GM23338 (cell line): ENCODE measurements at regions not wholly inside any gene's neighbourhood (a gene's known extent, or its start where the extent isn't known, plus 50 kb on each side); places are given as distances from the start of the nearest gene placed in this dataset.

Experiments used
- ATAC-seq: fragments of 200-7000 bp; cut with Tn5 transposase; 3 replicates; pipeline ENCODE4 v1.9.1; 2020
- DNase-seq: peaks from one replicate; pipeline ENCODE4 v3.0.0-alpha.2; 2015; ENCODE audit warnings: low spot score
- H2AFZ ChIP-seq: fragments of 200-600 bp; sonication (generic); 2 replicates; pipeline ENCODE4 v1.8.0; 2016; ENCODE audit warnings: antibody characterized with exemption, mild to moderate bottlenecking, moderate library complexity
- H3F3A ChIP-seq: fragments of 200-600 bp; sonication (generic); replicated peaks from 2 replicates; pipeline ENCODE4 v1.8.0; 2017; ENCODE audit warnings: antibody characterized with exemption, mixed run types, low read depth
- H3K27ac ChIP-seq: fragments of 200-600 bp; sonication (generic); 2 replicates; pipeline ENCODE4 v1.6.1; 2016; ENCODE audit warnings: low read depth
- H3K27me3 ChIP-seq: fragments of 200-600 bp; sonication (generic); 2 replicates; pipeline ENCODE4 v1.8.0; 2016; ENCODE audit warnings: mild to moderate bottlenecking, mixed run types, moderate library complexity; ENCODE audit not compliant: insufficient read depth
- H3K36me3 ChIP-seq: fragments of 200-600 bp; sonication (generic); 2 replicates; pipeline ENCODE4 v1.8.0; 2016; ENCODE audit warnings: mild to moderate bottlenecking; ENCODE audit not compliant: insufficient read depth
- H3K4me1 ChIP-seq: fragments of 200-600 bp; sonication (generic); 2 replicates; pipeline ENCODE4 v1.8.0; 2016; ENCODE audit warnings: mild to moderate bottlenecking, moderate library complexity; ENCODE audit not compliant: insufficient read depth
- H3K4me2 ChIP-seq: fragments of 200-600 bp; sonication (generic); 2 replicates; pipeline ENCODE4 v1.7.1; 2017; ENCODE audit warnings: mixed run types
- H3K4me3 ChIP-seq: fragments of 200-600 bp; sonication (generic); 2 replicates; pipeline ENCODE4 v1.6.1; 2016; ENCODE audit warnings: mixed run types
- H3K79me2 ChIP-seq: fragments of 200-600 bp; sonication (generic); replicated peaks from 2 replicates; pipeline ENCODE4 v1.8.0; 2017; ENCODE audit warnings: mild to moderate bottlenecking; ENCODE audit not compliant: insufficient read depth
- H3K9me2 ChIP-seq: fragments of 200-600 bp; sonication (generic); 2 replicates; pipeline ENCODE4 v1.8.0; 2017; ENCODE audit not compliant: insufficient read depth
- H4K20me1 ChIP-seq: fragments of 200-600 bp; sonication (generic); replicated peaks from 2 replicates; pipeline ENCODE4 v1.8.0; 2017; ENCODE audit warnings: mild to moderate bottlenecking; ENCODE audit not compliant: insufficient read depth
- H3K27ac Mint-ChIP-seq: 2 replicates; pipeline ENCODE4 v1.8.0; 2020; ENCODE audit warnings: inconsistent platforms, mild to moderate bottlenecking, moderate library complexity, mixed read lengths
- H3K27me3 Mint-ChIP-seq: 3 replicates; pipeline ENCODE4 v1.8.0; 2022; ENCODE audit warnings: low read depth, mild to moderate bottlenecking, moderate library complexity, mixed read lengths, inconsistent platforms; ENCODE audit not compliant: insufficient read depth, poor library complexity
- H3K36me3 Mint-ChIP-seq: 3 replicates; pipeline ENCODE4 v1.8.0; 2021; ENCODE audit warnings: low read depth, mild to moderate bottlenecking, inconsistent platforms, moderate library complexity, mixed read lengths
- H3K4me1 Mint-ChIP-seq: 3 replicates; pipeline ENCODE4 v1.8.0; 2020; ENCODE audit warnings: mild to moderate bottlenecking, inconsistent platforms, mixed read lengths
- H3K4me3 Mint-ChIP-seq: 3 replicates; pipeline ENCODE4 v1.8.0; 2021; ENCODE audit warnings: moderate library complexity, mild to moderate bottlenecking, inconsistent platforms, mixed read lengths
- H3K9me3 Mint-ChIP-seq: 3 replicates; pipeline ENCODE4 v1.8.0; 2020; ENCODE audit warnings: moderate library complexity, mild to moderate bottlenecking, inconsistent platforms, mixed read lengths
- CREB1 ChIP-seq: fragments of 250-450 bp; sonication (Bioruptor Pico); IDR thresholded peaks from 2 replicates; pipeline ENCODE4 v1.5.0; 2020; ENCODE audit warnings: low read depth, mild to moderate bottlenecking, moderate library complexity
- EZH2phosphoT487 ChIP-seq: fragments of 200-600 bp; sonication (generic); IDR thresholded peaks from one replicate; pipeline ENCODE4 v1.8.1; 2018; ENCODE audit warnings: antibody characterized with exemption; ENCODE audit not compliant: unreplicated experiment
- ZNF114 ChIP-seq: fragments of 250-450 bp; sonication (Bioruptor Pico); IDR thresholded peaks from 2 replicates; pipeline ENCODE4 v1.5.0; 2020; ENCODE audit warnings: mild to moderate bottlenecking, moderate library complexity
- TF ChIP-seq, protein P1 (sequence below): IDR thresholded peaks from one replicate; pipeline ENCODE4 v1.6.1; 2018; ENCODE audit warnings: antibody characterized with exemption; ENCODE audit not compliant: unreplicated experiment
- TF ChIP-seq, protein P2 (sequence below): fragments of 250-450 bp; sonication (Bioruptor Pico); IDR thresholded peaks from 2 replicates; pipeline ENCODE4 v1.5.0; 2020; ENCODE audit warnings: mild to moderate bottlenecking, moderate library complexity
- TF ChIP-seq, protein P3 (sequence below), 2 experiments: fragments of 200-600 bp in 1 of 2; sonication (generic) in 1 of 2; conservative IDR thresholded peaks; 2 replicates each; pipeline versions ENCODE4 v1.5.1 to v1.6.1; 2016 to 2017; ENCODE audit warnings: antibody characterized with exemption in 2 of 2, low read depth in 2 of 2, mild to moderate bottlenecking in 2 of 2, moderate library complexity in 1 of 2

DNA sequence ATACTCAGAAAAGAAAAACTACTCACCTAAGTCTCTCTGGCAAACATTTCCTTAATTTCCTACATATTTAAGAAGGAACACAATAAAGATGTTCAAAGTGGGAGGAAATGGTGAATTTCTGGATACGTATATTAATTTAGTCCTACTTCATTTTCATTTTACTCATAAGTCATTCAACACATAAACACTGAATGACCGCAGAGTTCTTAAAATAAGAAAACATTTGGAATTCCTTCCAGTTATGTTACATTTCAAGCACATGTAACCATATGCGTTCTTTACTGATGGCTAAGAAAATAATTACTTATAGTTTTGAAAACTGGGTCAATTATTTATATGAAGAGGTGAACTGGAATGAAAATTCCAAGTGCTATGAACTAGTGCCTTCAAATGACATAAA is 409.3 kb downstream of the BCAT1 start:
- H3K4me3 Mint-ChIP-seq, result no peak overlapping the region
- H3K4me2 ChIP-seq, result no peak overlapping the region

More for the DNA sequence above, 409.3 kb downstream of the BCAT1 start:
- no peak overlapping the region for H2AFZ ChIP-seq
- no peak overlapping the region for H3K27ac Mint-ChIP-seq
- no peaks in the 10 kb centered on the region for H3K27me3 ChIP-seq
- H3K4me1 ChIP-seq, result peaks cover 7% of the 10 kb centered on the region
- H3K36me3 Mint-ChIP-seq, result no peaks in the 10 kb centered on the region
- H3K27ac ChIP-seq, result no peak overlapping the region
- no peak overlapping the region for H3K4me3 ChIP-seq
- no peaks in the 10 kb centered on the region for H3K79me2 ChIP-seq
- no peaks in the 10 kb centered on the region for H4K20me1 ChIP-seq
- peaks cover 16% of the 10 kb centered on the region; the same call in 2 of the 3 replicates for H3K4me1 Mint-ChIP-seq
- no peaks in the 10 kb centered on the region for H3K27me3 Mint-ChIP-seq
- no peaks in the 10 kb centered on the region for H3K36me3 ChIP-seq
- no peaks in the 10 kb centered on the region for H3K9me2 ChIP-seq
- DNase-seq (no peak), ATAC-seq (no peak)
- H3F3A ChIP-seq, result no peaks in the 10 kb centered on the region
- TF ChIP-seq, protein P1, sequence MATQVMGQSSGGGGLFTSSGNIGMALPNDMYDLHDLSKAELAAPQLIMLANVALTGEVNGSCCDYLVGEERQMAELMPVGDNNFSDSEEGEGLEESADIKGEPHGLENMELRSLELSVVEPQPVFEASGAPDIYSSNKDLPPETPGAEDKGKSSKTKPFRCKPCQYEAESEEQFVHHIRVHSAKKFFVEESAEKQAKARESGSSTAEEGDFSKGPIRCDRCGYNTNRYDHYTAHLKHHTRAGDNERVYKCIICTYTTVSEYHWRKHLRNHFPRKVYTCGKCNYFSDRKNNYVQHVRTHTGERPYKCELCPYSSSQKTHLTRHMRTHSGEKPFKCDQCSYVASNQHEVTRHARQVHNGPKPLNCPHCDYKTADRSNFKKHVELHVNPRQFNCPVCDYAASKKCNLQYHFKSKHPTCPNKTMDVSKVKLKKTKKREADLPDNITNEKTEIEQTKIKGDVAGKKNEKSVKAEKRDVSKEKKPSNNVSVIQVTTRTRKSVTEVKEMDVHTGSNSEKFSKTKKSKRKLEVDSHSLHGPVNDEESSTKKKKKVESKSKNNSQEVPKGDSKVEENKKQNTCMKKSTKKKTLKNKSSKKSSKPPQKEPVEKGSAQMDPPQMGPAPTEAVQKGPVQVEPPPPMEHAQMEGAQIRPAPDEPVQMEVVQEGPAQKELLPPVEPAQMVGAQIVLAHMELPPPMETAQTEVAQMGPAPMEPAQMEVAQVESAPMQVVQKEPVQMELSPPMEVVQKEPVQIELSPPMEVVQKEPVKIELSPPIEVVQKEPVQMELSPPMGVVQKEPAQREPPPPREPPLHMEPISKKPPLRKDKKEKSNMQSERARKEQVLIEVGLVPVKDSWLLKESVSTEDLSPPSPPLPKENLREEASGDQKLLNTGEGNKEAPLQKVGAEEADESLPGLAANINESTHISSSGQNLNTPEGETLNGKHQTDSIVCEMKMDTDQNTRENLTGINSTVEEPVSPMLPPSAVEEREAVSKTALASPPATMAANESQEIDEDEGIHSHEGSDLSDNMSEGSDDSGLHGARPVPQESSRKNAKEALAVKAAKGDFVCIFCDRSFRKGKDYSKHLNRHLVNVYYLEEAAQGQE, result no peak
- no peak for TF ChIP-seq CREB1 (CRISPR knock-in tag)
- TF ChIP-seq, protein P2, sequence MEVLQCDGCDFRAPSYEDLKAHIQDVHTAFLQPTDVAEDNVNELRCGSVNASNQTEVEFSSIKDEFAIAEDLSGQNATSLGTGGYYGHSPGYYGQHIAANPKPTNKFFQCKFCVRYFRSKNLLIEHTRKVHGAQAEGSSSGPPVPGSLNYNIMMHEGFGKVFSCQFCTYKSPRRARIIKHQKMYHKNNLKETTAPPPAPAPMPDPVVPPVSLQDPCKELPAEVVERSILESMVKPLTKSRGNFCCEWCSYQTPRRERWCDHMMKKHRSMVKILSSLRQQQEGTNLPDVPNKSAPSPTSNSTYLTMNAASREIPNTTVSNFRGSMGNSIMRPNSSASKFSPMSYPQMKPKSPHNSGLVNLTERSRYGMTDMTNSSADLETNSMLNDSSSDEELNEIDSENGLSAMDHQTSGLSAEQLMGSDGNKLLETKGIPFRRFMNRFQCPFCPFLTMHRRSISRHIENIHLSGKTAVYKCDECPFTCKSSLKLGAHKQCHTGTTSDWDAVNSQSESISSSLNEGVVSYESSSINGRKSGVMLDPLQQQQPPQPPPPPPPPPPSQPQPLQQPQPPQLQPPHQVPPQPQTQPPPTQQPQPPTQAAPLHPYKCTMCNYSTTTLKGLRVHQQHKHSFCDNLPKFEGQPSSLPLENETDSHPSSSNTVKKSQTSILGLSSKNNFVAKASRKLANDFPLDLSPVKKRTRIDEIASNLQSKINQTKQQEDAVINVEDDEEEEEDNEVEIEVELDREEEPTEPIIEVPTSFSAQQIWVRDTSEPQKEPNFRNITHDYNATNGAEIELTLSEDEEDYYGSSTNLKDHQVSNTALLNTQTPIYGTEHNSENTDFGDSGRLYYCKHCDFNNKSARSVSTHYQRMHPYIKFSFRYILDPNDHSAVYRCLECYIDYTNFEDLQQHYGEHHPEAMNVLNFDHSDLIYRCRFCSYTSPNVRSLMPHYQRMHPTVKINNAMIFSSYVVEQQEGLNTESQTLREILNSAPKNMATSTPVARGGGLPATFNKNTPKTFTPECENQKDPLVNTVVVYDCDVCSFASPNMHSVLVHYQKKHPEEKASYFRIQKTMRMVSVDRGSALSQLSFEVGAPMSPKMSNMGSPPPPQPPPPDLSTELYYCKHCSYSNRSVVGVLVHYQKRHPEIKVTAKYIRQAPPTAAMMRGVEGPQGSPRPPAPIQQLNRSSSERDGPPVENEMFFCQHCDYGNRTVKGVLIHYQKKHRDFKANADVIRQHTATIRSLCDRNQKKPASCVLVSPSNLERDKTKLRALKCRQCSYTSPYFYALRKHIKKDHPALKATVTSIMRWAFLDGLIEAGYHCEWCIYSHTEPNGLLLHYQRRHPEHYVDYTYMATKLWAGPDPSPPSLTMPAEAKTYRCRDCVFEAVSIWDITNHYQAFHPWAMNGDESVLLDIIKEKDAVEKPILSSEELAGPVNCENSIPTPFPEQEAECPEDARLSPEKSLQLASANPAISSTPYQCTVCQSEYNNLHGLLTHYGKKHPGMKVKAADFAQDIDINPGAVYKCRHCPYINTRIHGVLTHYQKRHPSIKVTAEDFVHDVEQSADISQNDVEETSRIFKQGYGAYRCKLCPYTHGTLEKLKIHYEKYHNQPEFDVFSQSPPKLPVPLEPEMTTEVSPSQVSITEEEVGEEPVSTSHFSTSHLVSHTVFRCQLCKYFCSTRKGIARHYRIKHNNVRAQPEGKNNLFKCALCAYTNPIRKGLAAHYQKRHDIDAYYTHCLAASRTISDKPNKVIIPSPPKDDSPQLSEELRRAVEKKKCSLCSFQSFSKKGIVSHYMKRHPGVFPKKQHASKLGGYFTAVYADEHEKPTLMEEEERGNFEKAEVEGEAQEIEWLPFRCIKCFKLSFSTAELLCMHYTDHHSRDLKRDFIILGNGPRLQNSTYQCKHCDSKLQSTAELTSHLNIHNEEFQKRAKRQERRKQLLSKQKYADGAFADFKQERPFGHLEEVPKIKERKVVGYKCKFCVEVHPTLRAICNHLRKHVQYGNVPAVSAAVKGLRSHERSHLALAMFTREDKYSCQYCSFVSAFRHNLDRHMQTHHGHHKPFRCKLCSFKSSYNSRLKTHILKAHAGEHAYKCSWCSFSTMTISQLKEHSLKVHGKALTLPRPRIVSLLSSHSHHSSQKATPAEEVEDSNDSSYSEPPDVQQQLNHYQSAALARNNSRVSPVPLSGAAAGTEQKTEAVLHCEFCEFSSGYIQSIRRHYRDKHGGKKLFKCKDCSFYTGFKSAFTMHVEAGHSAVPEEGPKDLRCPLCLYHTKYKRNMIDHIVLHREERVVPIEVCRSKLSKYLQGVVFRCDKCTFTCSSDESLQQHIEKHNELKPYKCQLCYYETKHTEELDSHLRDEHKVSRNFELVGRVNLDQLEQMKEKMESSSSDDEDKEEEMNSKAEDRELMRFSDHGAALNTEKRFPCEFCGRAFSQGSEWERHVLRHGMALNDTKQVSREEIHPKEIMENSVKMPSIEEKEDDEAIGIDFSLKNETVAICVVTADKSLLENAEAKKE (CRISPR knock-in tag), result no peak
- TF ChIP-seq ZNF114, result no peak
- TF ChIP-seq, protein P3, sequence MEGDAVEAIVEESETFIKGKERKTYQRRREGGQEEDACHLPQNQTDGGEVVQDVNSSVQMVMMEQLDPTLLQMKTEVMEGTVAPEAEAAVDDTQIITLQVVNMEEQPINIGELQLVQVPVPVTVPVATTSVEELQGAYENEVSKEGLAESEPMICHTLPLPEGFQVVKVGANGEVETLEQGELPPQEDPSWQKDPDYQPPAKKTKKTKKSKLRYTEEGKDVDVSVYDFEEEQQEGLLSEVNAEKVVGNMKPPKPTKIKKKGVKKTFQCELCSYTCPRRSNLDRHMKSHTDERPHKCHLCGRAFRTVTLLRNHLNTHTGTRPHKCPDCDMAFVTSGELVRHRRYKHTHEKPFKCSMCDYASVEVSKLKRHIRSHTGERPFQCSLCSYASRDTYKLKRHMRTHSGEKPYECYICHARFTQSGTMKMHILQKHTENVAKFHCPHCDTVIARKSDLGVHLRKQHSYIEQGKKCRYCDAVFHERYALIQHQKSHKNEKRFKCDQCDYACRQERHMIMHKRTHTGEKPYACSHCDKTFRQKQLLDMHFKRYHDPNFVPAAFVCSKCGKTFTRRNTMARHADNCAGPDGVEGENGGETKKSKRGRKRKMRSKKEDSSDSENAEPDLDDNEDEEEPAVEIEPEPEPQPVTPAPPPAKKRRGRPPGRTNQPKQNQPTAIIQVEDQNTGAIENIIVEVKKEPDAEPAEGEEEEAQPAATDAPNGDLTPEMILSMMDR (conservative IDR thresholded peaks at IDR 0.05; ENCODE audit: low read depth in 2 of 2), result no peak
- TF ChIP-seq EZH2phosphoT487, result no peak
- no peaks in the 10 kb centered on the region for H3K9me3 Mint-ChIP-seq
